ENCODE measurements at regions not wholly inside any gene's neighbourhood (a gene's known extent, or its start where the extent isn't known, plus 50 kb on each side); places are given as distances from the start of the nearest gene placed in this dataset.

GRCh38 chr6:6942831-6943230 is 164.9 kb upstream of the RREB1 start:
- Histone ChIP-seq H3K79me2 (ENCODE audit: insufficient read depth, low read depth, low read length) (no peaks in the 10 kb centered on the region), H3K4me1 (ENCODE audit: insufficient read depth, low read length, poor library complexity, severe bottlenecking) (no peaks in the 10 kb centered on the region), H3K27ac (ENCODE audit: low read depth, low read length, poor library complexity, severe bottlenecking) (no peak overlapping the region), H3K36me3 (ENCODE audit: insufficient read depth, low read length) (no peaks in the 10 kb centered on the region), H3K4me3 (ENCODE audit: low read depth, low read length, poor library complexity, severe bottlenecking) (no peak overlapping the region), H3K4me2 (ENCODE audit: low read length) (no peak overlapping the region), H4K20me1 (ENCODE audit: insufficient read depth, low read length) (no peaks in the 10 kb centered on the region), H3K9me2 (ENCODE audit: insufficient read depth, low read length) (no peaks in the 10 kb centered on the region), H2AFZ (ENCODE audit: low read length) (no peak overlapping the region), H3K9me3 (ENCODE audit: low read length) (no peaks in the 10 kb centered on the region)
- POLR2A ChIA-PET: interaction anchor here (0.5 to 0.6 kb wide), 2 partner anchors 371 to 557 kb away, joined by 3 to 4 read pairs; no protein-coding TSS in a partner anchor
- BruUV-seq (replicated peaks): no TSS peak
- DNase-seq (ENCODE audit: low spot score): no peak
- TF ChIP-seq EZH2phosphoT487 (IDR thresholded peaks at IDR 0.05; ENCODE audit: borderline replicate concordance, low read depth, low read length) (no peak), CTCF (conservative IDR thresholded peaks at IDR 0.05; ENCODE audit: low read length) (no peak)
- intact Hi-C loops (cut with micrococcal nuclease; ENCODE audit: unreplicated experiment): no loop called here
- CTCF ChIA-PET (ENCODE audit: unreplicated experiment): no interaction called here

- Histone ChIP-seq H3K9me2 (ENCODE audit: insufficient read depth, low read length) (no peaks in the 10 kb centered on the region), H4K20me1 (ENCODE audit: insufficient read depth, low read length) (no peaks in the 10 kb centered on the region), H3K4me1 (ENCODE audit: insufficient read depth, low read length, poor library complexity, severe bottlenecking) (no peaks in the 10 kb centered on the region), H3K79me2 (ENCODE audit: insufficient read depth, low read depth, low read length) (no peaks in the 10 kb centered on the region), H3K9me3 (ENCODE audit: low read length) (no peaks in the 10 kb centered on the region), H3K4me2 (ENCODE audit: low read length) (no peak overlapping the region), H3K27ac (ENCODE audit: low read depth, low read length, poor library complexity, severe bottlenecking) (no peak overlapping the region), H2AFZ (ENCODE audit: low read length) (no peak overlapping the region), H3K4me3 (ENCODE audit: low read depth, low read length, poor library complexity, severe bottlenecking) (no peak overlapping the region), H3K36me3 (ENCODE audit: insufficient read depth, low read length) (no peaks in the 10 kb centered on the region)
- BruUV-seq (replicated peaks): no TSS peak
- POLR2A ChIA-PET: interaction anchor here (0.5 kb wide), 1 partner anchor 557 kb away, joined by 3 read pairs; no protein-coding TSS in a partner anchor
- TF ChIP-seq CTCF (conservative IDR thresholded peaks at IDR 0.05; ENCODE audit: low read length) (no peak), EZH2phosphoT487 (IDR thresholded peaks at IDR 0.05; ENCODE audit: borderline replicate concordance, low read depth, low read length) (no peak)
- intact Hi-C loops (cut with micrococcal nuclease; ENCODE audit: unreplicated experiment): no loop called here
- CTCF ChIA-PET (ENCODE audit: unreplicated experiment): no interaction called here
- no peak for DNase-seq (ENCODE audit: low spot score)
Measured at GRCh38 chr6:6943421-6943820, 164.3 kb upstream of the RREB1 start.

- H3K36me3 ChIP-seq (ENCODE audit: insufficient read depth, low read length): no peaks in the 10 kb centered on the region
- DNase-seq (ENCODE audit: low spot score): no peak
- no peaks in the 10 kb centered on the region for H4K20me1 ChIP-seq (ENCODE audit: insufficient read depth, low read length)
- H3K4me1 ChIP-seq (ENCODE audit: insufficient read depth, low read length, poor library complexity, severe bottlenecking): no peaks in the 10 kb centered on the region
- intact Hi-C loops (cut with micrococcal nuclease; ENCODE audit: unreplicated experiment): no loop called here
- no peak overlapping the region for H3K4me3 ChIP-seq (ENCODE audit: low read depth, low read length, poor library complexity, severe bottlenecking)
- ChIA-PET CTCF (ENCODE audit: unreplicated experiment) (no interaction called here), POLR2A (no interaction called here)
- no peak overlapping the region for H2AFZ ChIP-seq (ENCODE audit: low read length)
- TF ChIP-seq CTCF (conservative IDR thresholded peaks at IDR 0.05; ENCODE audit: low read length) (no peak), EZH2phosphoT487 (IDR thresholded peaks at IDR 0.05; ENCODE audit: borderline replicate concordance, low read depth, low read length) (no peak)
- H3K79me2 ChIP-seq (ENCODE audit: insufficient read depth, low read depth, low read length): no peaks in the 10 kb centered on the region
- H3K9me3 ChIP-seq (ENCODE audit: low read length): peaks cover 6% of the 10 kb centered on the region; the same call in 1 of the 2 replicates
- no peaks in the 10 kb centered on the region for H3K9me2 ChIP-seq (ENCODE audit: insufficient read depth, low read length)
- H3K27ac ChIP-seq (ENCODE audit: low read depth, low read length, poor library complexity, severe bottlenecking): no peak overlapping the region
- BruUV-seq (replicated peaks): no TSS peak
- H3K4me2 ChIP-seq (ENCODE audit: low read length): no peak overlapping the region
Measured at GRCh38 chr6:6946206-6947155, 161.3 kb upstream of the RREB1 start.
